ENCODE measurements at regions not wholly inside any gene's neighbourhood (a gene's known extent, or its start where the extent isn't known, plus 50 kb on each side); places are given as distances from the start of the nearest gene placed in this dataset. TPM values are rescaled to one million over a fixed set of nuclear protein-coding genes. Genes with fewer than 3 reads are reported as not detected.

DNA sequence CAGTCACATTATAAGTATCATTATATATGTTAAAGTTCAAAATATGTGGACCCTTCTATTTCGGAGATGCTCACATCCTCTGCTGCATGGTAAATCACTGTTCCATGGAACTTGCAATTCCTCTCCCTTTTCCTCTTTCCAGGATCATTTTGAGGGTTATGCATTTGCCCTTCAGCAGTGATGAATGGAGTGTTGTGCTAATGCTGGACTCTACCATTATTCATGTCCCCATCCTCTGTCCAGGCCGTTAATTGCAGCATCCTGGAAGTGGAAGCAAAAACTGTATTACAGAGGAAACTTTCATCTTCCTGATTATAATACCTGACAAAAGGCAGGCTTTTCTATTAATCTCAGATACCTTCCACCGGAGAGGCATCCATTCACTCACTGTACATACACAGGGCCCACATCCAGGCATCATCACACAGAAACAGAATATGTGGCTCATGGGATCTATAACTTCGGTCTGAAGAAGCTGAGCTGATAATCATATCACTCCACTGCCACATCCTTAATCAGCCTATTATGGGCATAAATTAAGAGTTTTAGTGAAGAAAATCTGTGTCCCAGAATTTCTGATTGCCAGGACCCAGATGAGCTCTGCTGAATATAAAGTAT lies 65.0 kb upstream of the ACO1 start:
- no peaks in the 10 kb centered on the region for H3K27me3 ChIP-seq
- no peak overlapping the region for H3K9ac ChIP-seq (ENCODE audit: low read depth in 2 of 2, low read length in 2 of 2)
- no peaks in the 10 kb centered on the region for H3K4me1 ChIP-seq
- no peaks in the 10 kb centered on the region for H3K36me3 ChIP-seq
- no peaks in the 10 kb centered on the region for H3K9me3 ChIP-seq
- intact Hi-C loops (cut with DNase I) = no loop called here
- no peak for DNase-seq
- TF ChIP-seq, protein P1, sequence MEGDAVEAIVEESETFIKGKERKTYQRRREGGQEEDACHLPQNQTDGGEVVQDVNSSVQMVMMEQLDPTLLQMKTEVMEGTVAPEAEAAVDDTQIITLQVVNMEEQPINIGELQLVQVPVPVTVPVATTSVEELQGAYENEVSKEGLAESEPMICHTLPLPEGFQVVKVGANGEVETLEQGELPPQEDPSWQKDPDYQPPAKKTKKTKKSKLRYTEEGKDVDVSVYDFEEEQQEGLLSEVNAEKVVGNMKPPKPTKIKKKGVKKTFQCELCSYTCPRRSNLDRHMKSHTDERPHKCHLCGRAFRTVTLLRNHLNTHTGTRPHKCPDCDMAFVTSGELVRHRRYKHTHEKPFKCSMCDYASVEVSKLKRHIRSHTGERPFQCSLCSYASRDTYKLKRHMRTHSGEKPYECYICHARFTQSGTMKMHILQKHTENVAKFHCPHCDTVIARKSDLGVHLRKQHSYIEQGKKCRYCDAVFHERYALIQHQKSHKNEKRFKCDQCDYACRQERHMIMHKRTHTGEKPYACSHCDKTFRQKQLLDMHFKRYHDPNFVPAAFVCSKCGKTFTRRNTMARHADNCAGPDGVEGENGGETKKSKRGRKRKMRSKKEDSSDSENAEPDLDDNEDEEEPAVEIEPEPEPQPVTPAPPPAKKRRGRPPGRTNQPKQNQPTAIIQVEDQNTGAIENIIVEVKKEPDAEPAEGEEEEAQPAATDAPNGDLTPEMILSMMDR (IDR thresholded peaks at IDR 0.05) = no peak
- H3K27ac ChIP-seq = no peak overlapping the region
- H3K4me3 ChIP-seq = no peak overlapping the region

DNA sequence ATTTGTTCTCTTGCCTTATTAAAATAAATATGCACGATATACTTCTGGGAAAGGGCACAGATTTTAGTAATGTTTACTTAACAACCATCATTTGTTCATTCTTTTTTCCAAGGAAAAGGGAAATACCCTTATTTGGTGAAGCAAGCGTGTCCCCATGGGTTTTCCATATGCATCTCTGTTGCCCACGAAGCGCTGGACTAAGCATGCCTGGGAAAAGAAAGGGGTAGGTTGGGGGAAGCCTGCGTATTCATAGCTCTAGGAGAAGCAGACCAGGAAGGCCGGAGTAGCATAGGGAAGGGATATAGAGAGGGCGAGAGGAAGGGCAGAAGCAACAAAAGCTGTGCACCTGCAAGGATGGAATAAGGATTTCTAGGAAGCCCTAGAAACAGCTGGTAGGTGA lies 61.8 kb upstream of the ACO1 start:
- Histone ChIP-seq H3K27ac (no peak overlapping the region), H3K4me3 (no peak overlapping the region), H3K4me1 (no peaks in the 10 kb centered on the region), H3K9ac (ENCODE audit: low read depth in 2 of 2, low read length in 2 of 2) (no peak overlapping the region), H3K27me3 (no peaks in the 10 kb centered on the region), H3K9me3 (no peaks in the 10 kb centered on the region), H3K36me3 (no peaks in the 10 kb centered on the region)
- TF ChIP-seq, protein P1 (IDR thresholded peaks at IDR 0.05) = no peak
- intact Hi-C loops (cut with DNase I) = no loop called here
- no peak for DNase-seq

DNA sequence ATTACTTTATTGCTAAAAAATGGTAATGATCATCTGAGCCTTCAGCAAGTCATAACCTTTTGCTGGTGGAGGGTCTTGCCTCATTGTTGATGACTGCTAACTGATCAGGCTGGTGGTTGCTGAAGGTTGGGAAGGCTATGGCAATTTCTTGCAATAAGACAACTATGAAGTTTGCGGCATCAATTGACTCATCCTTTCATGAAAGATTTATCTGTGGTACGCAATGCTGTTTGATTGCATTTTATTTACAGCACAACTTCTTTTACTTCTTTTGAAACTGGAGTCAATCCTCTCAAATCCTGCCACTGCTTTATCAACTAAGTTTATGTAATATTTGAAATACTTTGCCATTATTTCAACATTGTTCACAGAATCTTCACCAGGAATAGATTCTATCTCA lies 58.3 kb upstream of the ACO1 start:
- Histone ChIP-seq H3K4me1 (no peaks in the 10 kb centered on the region), H3K27ac (no peak overlapping the region), H3K27me3 (no peaks in the 10 kb centered on the region), H3K9me3 (no peaks in the 10 kb centered on the region), H3K36me3 (no peaks in the 10 kb centered on the region), H3K9ac (ENCODE audit: low read depth in 2 of 2, low read length in 2 of 2) (no peak overlapping the region), H3K4me3 (no peak overlapping the region)
- TF ChIP-seq, protein P1 (IDR thresholded peaks at IDR 0.05) = no peak
- intact Hi-C loops (cut with DNase I) = no loop called here
- no peak for DNase-seq

DNA sequence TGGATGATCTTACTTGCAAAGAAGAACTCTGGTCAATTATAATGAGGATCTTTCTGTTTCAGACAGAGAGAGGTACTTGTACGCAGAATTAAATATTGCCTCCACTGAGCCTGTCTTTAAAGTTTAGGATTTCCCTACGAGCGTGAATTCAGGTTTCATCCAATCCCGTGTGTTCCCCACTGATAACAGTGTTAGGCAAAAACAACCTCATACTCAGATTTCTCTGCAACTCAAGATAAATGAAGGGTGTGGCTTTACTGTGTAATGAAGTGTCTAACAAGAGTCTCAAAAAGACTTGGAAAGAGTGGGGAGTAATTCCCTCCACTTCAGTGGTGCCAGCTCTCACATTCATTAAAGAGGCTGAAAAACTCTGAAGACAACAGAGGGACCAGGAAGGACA lies 53.2 kb upstream of the ACO1 start:
- TF ChIP-seq, protein P1 (IDR thresholded peaks at IDR 0.05) = no peak
- DNase-seq = no peak

DNA sequence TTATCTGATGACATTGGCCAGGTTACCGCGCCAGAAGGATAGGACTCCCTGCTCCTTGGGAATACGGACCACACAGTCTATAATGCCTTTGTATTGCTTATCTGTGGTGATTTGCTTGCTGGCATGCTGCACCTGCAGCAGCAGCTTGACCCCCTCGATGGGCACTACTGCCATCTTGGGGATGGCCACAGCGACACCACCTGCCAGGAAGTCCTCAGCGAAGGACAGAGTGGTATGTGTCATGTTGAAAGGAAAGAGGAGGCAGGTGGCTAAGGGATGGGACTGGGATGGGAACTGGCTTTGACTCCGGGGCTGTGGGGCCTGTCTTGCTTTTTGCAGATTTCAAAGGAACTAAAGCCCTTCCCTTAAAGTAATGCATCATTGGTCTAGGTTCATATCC lies 50.3 kb upstream of the ACO1 start:
- Histone ChIP-seq H3K9ac (ENCODE audit: low read depth in 2 of 2, low read length in 2 of 2) (no peak overlapping the region), H3K4me1 (no peaks in the 10 kb centered on the region), H3K4me3 (no peak overlapping the region), H3K9me3 (no peaks in the 10 kb centered on the region), H3K27me3 (no peaks in the 10 kb centered on the region), H3K36me3 (no peaks in the 10 kb centered on the region), H3K27ac (no peak overlapping the region)
- intact Hi-C loops (cut with DNase I) = no loop called here
- DNase-seq = no peak
- TF ChIP-seq, protein P1 (IDR thresholded peaks at IDR 0.05) = no peak

More for the DNA sequence above, 53.2 kb upstream of the ACO1 start:
- H3K36me3 ChIP-seq = no peaks in the 10 kb centered on the region
- no peak overlapping the region for H3K9ac ChIP-seq (ENCODE audit: low read depth in 2 of 2, low read length in 2 of 2)
- no peaks in the 10 kb centered on the region for H3K9me3 ChIP-seq
- no peaks in the 10 kb centered on the region for H3K4me1 ChIP-seq
- H3K27me3 ChIP-seq = no peaks in the 10 kb centered on the region
- no peak overlapping the region for H3K27ac ChIP-seq
- intact Hi-C loops (cut with DNase I) = no loop called here
- no peak overlapping the region for H3K4me3 ChIP-seq

Small RNA genes lying in the stretch of these regions (microRNA-seq; reads per million reads assigned to microRNA genes)
- gene MIR873 (not detected), gene MIR876 (not detected)
